HCT116 (cell line): ENCODE measurements at regions not wholly inside any gene's neighbourhood (a gene's known extent, or its start where the extent isn't known, plus 50 kb on each side); places are given as distances from the start of the nearest gene placed in this dataset.

ENCODE experiments used
- ATAC-seq: fragments of 200-7000 bp; cut with Tn5 transposase; 2 replicates; pipeline ENCODE4 v1.9.1; 2020; ENCODE audit warnings: mild to moderate bottlenecking, moderate library complexity
- BruUV-seq: library from RNA; stranded (reverse); fragments of 400-500 nt; replicated peaks from 2 replicates; lab custom pipeline; 2021; lab: Mats Ljungman, UMichigan
- CTCF ChIA-PET: fragments of 300-600 bp; sonication (Branson Sonifier 250); formaldehyde crosslinking; loops from one replicate; lab custom pipeline; 2021; ENCODE audit warnings: antibody characterized with exemption; lab: Charles Lee
- POLR2A ChIA-PET: fragments of 300-600, 350-600 bp; sonication (Branson Sonifier 250); formaldehyde crosslinking; loops from one replicate; lab custom pipeline; 2021; ENCODE audit warnings: antibody characterized with exemption; lab: Charles Lee
- RAD21 ChIA-PET, 2 experiments: fragments of 300-600 bp; sonication (Branson Sonifier 250); formaldehyde crosslinking; loops; one replicate each; lab custom pipeline; 2023; ENCODE audit warnings: low total read pairs in 2 of 2; ENCODE audit not compliant: uncharacterized antibody in 2 of 2, unreplicated experiment in 2 of 2, low non-redundant PET in 1 of 2; lab: Charles Lee
- DNase-seq: peaks from one replicate; pipeline ENCODE4 v3.0.0-alpha.2; 2010; ENCODE audit warnings: low read depth, low spot score
- H2AFZ ChIP-seq: fragments of 200-600 bp; shearing (Covaris generic), sonication (generic); 2 replicates; pipeline ENCODE4 v1.6.1; 2017; ENCODE audit warnings: low read depth, mixed run types, mixed read lengths, antibody characterized with exemption, low read length; ENCODE audit not compliant: poor library complexity, severe bottlenecking
- H3K27ac ChIP-seq: 2 replicates; pipeline ENCODE4 v1.5.1; 2012; ENCODE audit warnings: low read depth, low read length
- H3K27me3 ChIP-seq: fragments of 200-600 bp; sonication (generic); 2 replicates; pipeline ENCODE4 v1.6.1; 2016; ENCODE audit warnings: mixed run types, low read length, mixed read lengths; ENCODE audit not compliant: insufficient read depth
- H3K36me3 ChIP-seq, 2 experiments: fragments of 200-500 bp in 1 of 2; fragments of 200-600 bp in 1 of 2; sonication (Bioruptor generic) in 1 of 2; sonication (generic) in 1 of 2; 2 replicates each; pipeline versions ENCODE4 v1.5.1 to v1.6.1; 2014 to 2016; ENCODE audit warnings: low read length in 2 of 2, inconsistent platforms in 1 of 2, mixed read lengths in 1 of 2, mixed run types in 1 of 2; ENCODE audit not compliant: insufficient read depth in 2 of 2, control insufficient read depth in 1 of 2
- H3K4me1 ChIP-seq, 2 experiments: fragments of 200-600 bp in 1 of 2; sonication (generic) in 1 of 2; 2 replicates each; pipeline versions ENCODE4 v1.5.1 to v1.6.1; 2012 to 2017; ENCODE audit warnings: low read length in 2 of 2, inconsistent platforms in 1 of 2, mild to moderate bottlenecking in 1 of 2, mixed read lengths in 1 of 2, mixed run types in 1 of 2, moderate library complexity in 1 of 2; ENCODE audit not compliant: insufficient read depth in 2 of 2, control insufficient read depth in 1 of 2
- H3K4me2 ChIP-seq: fragments of 200-600 bp; sonication (generic); 2 replicates; pipeline ENCODE4 v1.6.1; 2017; ENCODE audit warnings: mixed run types, low read length, mixed read lengths
- H3K4me3 ChIP-seq, 2 experiments: fragments of 200-600 bp in 1 of 2; sonication (generic) in 1 of 2; replicated peaks in 1 of 2; 2 replicates each; pipeline ENCODE4 v1.5.1; 2011 to 2016; ENCODE audit warnings: low read length in 2 of 2, control low read depth in 1 of 2, low read depth in 1 of 2, mild to moderate bottlenecking in 1 of 2, mixed read lengths in 1 of 2, mixed run types in 1 of 2
- H3K79me2 ChIP-seq: fragments of 200-600 bp; sonication (generic); 2 replicates; pipeline ENCODE4 v1.6.1; 2017; ENCODE audit warnings: mild to moderate bottlenecking, mixed run types, low read length, moderate library complexity, mixed read lengths; ENCODE audit not compliant: insufficient read depth
- H3K9ac ChIP-seq: fragments of 200-600 bp; sonication (generic); 2 replicates; pipeline ENCODE4 v1.6.1; 2016; ENCODE audit warnings: low read length, mixed read lengths
- H3K9me2 ChIP-seq: fragments of 200-600 bp; sonication (generic), shearing (Covaris generic); 2 replicates; pipeline ENCODE4 v1.6.1; 2017; ENCODE audit warnings: mixed run types, mild to moderate bottlenecking, moderate library complexity; ENCODE audit not compliant: insufficient read depth
- H3K9me3 ChIP-seq, 2 experiments: fragments of 200-500 bp in 1 of 2; fragments of 200-600 bp in 1 of 2; sonication (Bioruptor generic) in 1 of 2; sonication (generic) in 1 of 2; 2 replicates each; pipeline ENCODE4 v1.6.1; 2014 to 2017; ENCODE audit warnings: low read length in 2 of 2, mixed read lengths in 2 of 2, inconsistent platforms in 1 of 2, low read depth in 1 of 2, mild to moderate bottlenecking in 1 of 2, mixed run types in 1 of 2, moderate library complexity in 1 of 2; ENCODE audit not compliant: control insufficient read depth in 1 of 2, insufficient read depth in 1 of 2
- H4K20me1 ChIP-seq: fragments of 200-600 bp; sonication (generic), shearing (Covaris generic); 2 replicates; pipeline ENCODE4 v1.6.1; 2017; ENCODE audit warnings: mixed run types, mild to moderate bottlenecking, moderate library complexity; ENCODE audit not compliant: insufficient read depth
- CBX3 ChIP-seq: IDR thresholded peaks from 2 replicates; pipeline ENCODE4 v1.6.1; 2012; ENCODE audit warnings: low read depth
- CTCF ChIP-seq, 3 experiments: fragments of 200-600 bp in 1 of 3; sonication (generic) in 1 of 3; IDR thresholded peaks in 2 of 3; conservative IDR thresholded peaks in 1 of 3; 2 replicates each; pipeline ENCODE4 v1.5.1; 2012 to 2017; ENCODE audit warnings: low read depth in 2 of 3, low read length in 2 of 3, antibody characterized with exemption in 1 of 3, borderline replicate concordance in 1 of 3, control low read depth in 1 of 3, mild to moderate bottlenecking in 1 of 3, mixed read lengths in 1 of 3, mixed run types in 1 of 3, moderate library complexity in 1 of 3; ENCODE audit not compliant: insufficient read depth in 1 of 3
- EGR1 ChIP-seq: IDR thresholded peaks from 2 replicates; pipeline ENCODE4 v1.6.1; 2012; ENCODE audit warnings: low read depth
- ELF1 ChIP-seq: IDR thresholded peaks from 2 replicates; pipeline ENCODE4 v1.6.1; 2012; ENCODE audit warnings: low read depth, borderline replicate concordance
- JUND ChIP-seq: IDR thresholded peaks from 2 replicates; pipeline ENCODE4 v1.6.1; 2012
- RAD21 ChIP-seq: IDR thresholded peaks from 2 replicates; pipeline ENCODE4 v1.6.1; 2012; ENCODE audit warnings: low read depth, mild to moderate bottlenecking
- REST ChIP-seq: IDR thresholded peaks from 2 replicates; pipeline ENCODE4 v1.6.1; 2012; ENCODE audit warnings: low read depth
- SRF ChIP-seq: IDR thresholded peaks from 2 replicates; pipeline ENCODE4 v1.6.1; 2012; ENCODE audit warnings: low read depth
- ZFX ChIP-seq: fragments of 450-650 bp; IDR thresholded peaks from 2 replicates; pipeline ENCODE4 v1.6.1; 2017
- ZNF274 ChIP-seq: fragments of 200-500 bp; sonication (Bioruptor generic); IDR thresholded peaks from 2 replicates; pipeline ENCODE4 v1.6.1; 2014; ENCODE audit warnings: mild to moderate bottlenecking, low read depth, low read length, inconsistent platforms
- intact Hi-C: fragments of 100-400 bp; cut with micrococcal nuclease; formaldehyde crosslinking; loops from 2 replicates; pipeline ENCODE4 v1.10.0; 2022
- TF ChIP-seq, protein P1 (sequence below): IDR thresholded peaks from 2 replicates; pipeline ENCODE4 v1.6.1; 2011; ENCODE audit warnings: mild to moderate bottlenecking, low read length, moderate library complexity; ENCODE audit not compliant: insufficient replicate concordance; ENCODE audit errors: extremely low read depth

DNA sequence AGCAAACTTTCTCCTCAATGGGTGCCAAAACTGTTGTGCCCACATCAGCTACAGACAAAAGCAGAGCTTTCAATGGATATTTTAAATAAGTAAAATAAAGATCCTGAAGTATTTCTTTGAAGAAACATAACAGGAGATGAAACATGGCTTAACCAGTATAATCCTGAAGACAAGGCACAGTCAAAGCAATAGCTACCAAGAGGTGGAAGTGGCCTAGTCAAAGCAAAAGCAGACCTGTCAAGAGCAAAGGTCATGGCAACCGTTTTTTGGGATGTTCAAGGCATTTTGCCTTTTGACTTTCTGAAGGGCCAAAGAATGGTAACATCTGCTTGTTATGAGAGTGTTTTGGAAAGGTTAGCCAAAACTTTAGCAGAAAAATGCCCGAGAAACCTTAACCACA is 77.9 kb downstream of the ANXA1 start:
- ATAC-seq: no peak
- Histone ChIP-seq H3K9me3 (no peaks in the 10 kb centered on the region), H3K79me2 (no peaks in the 10 kb centered on the region), H3K9ac (no peak overlapping the region), H3K4me1 (no peaks in the 10 kb centered on the region), H3K36me3 (no peaks in the 10 kb centered on the region), H3K4me3 (no peak overlapping the region), H4K20me1 (no peaks in the 10 kb centered on the region), H3K9me2 (no peaks in the 10 kb centered on the region), H3K4me2 (no peak overlapping the region), H3K27ac (no peak overlapping the region), H3K27me3 (peaks cover 51% of the 10 kb centered on the region), H2AFZ (no peak overlapping the region)
- no peak for DNase-seq
- POLR2A ChIA-PET: no interaction called here
- intact Hi-C loops: no loop called here
- RAD21 ChIA-PET: no interaction called here
- no peak for TF ChIP-seq EGR1
- TF ChIP-seq REST: no peak
- no peak for TF ChIP-seq ZFX
- no TSS peak for BruUV-seq
- CTCF ChIA-PET: no interaction called here

DNA sequence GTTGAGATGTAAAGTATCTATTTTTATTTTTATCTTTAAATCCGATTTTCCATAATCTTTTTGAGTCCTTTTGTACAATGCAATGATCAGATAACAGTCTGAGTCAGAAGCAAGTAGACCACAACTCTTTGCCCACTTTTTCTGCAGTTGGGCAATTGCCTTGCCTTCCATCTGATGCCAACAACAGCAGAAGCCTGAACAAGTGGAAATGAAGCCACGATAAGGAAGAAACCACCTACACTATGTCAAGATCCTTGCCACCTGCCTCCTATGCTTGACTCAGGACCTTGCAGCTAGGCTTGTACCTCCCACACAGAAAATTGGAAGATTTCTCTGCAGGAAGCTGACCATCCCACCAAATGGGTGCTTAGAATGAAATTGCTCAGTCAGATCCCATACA is 78.6 kb downstream of the ANXA1 start:
- ChIA-PET CTCF (no interaction called here), RAD21 (no interaction called here), POLR2A (no interaction called here)
- H3K27ac ChIP-seq: no peak overlapping the region
- H3K4me1 ChIP-seq: no peaks in the 10 kb centered on the region
- H3K9me2 ChIP-seq: no peaks in the 10 kb centered on the region
- no peak overlapping the region for H2AFZ ChIP-seq
- BruUV-seq: no TSS peak
- no peak overlapping the region for H3K4me3 ChIP-seq
- no peaks in the 10 kb centered on the region for H3K36me3 ChIP-seq
- no peaks in the 10 kb centered on the region for H4K20me1 ChIP-seq
- peaks cover 51% of the 10 kb centered on the region for H3K27me3 ChIP-seq
- no peak overlapping the region for H3K9ac ChIP-seq
- ATAC-seq (no peak), DNase-seq (no peak)
- no peaks in the 10 kb centered on the region for H3K79me2 ChIP-seq
- H3K4me2 ChIP-seq: no peak overlapping the region
- no peaks in the 10 kb centered on the region for H3K9me3 ChIP-seq
- intact Hi-C loops: no loop called here
- no peak for TF ChIP-seq CBX3
- no peak for TF ChIP-seq RAD21
- TF ChIP-seq ZFX: no peak
- TF ChIP-seq ELF1: no peak
- no peak for TF ChIP-seq SRF
- no peak for TF ChIP-seq CTCF (IDR thresholded peaks at IDR 0.05 in 2 of 3, conservative IDR thresholded peaks at IDR 0.05 in 1 of 3; ENCODE audit: borderline replicate concordance in 1 of 3, insufficient read depth in 1 of 3, low read depth in 2 of 3, low read length in 2 of 3)
- TF ChIP-seq, protein P1, sequence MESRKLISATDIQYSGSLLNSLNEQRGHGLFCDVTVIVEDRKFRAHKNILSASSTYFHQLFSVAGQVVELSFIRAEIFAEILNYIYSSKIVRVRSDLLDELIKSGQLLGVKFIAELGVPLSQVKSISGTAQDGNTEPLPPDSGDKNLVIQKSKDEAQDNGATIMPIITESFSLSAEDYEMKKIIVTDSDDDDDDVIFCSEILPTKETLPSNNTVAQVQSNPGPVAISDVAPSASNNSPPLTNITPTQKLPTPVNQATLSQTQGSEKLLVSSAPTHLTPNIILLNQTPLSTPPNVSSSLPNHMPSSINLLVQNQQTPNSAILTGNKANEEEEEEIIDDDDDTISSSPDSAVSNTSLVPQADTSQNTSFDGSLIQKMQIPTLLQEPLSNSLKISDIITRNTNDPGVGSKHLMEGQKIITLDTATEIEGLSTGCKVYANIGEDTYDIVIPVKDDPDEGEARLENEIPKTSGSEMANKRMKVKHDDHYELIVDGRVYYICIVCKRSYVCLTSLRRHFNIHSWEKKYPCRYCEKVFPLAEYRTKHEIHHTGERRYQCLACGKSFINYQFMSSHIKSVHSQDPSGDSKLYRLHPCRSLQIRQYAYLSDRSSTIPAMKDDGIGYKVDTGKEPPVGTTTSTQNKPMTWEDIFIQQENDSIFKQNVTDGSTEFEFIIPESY: no peak
- no peak for TF ChIP-seq JUND
- TF ChIP-seq ZNF274: no peak
